Muscle layer of colon (tissue), 2 donors: ENCODE measurements at regions not wholly inside any gene's neighbourhood (a gene's known extent, or its start where the extent isn't known, plus 50 kb on each side); places are given as distances from the start of the nearest gene placed in this dataset.

ENCODE experiments used
- H3K27ac ChIP-seq: one replicate; pipeline ENCODE4 v1.7.0; 2013; ENCODE audit warnings: low read depth, mild to moderate bottlenecking, low read length, moderate library complexity
- H3K27me3 ChIP-seq, 2 donors: one replicate each; pipeline ENCODE4 v1.7.0; 2013; ENCODE audit warnings: low read length in 2 of 2, mild to moderate bottlenecking in 2 of 2; ENCODE audit not compliant: insufficient read depth in 2 of 2, control insufficient read depth in 1 of 2
- H3K36me3 ChIP-seq: one replicate; pipeline ENCODE4 v1.7.0; 2013; ENCODE audit warnings: mild to moderate bottlenecking, low read length; ENCODE audit not compliant: insufficient read depth
- H3K4me1 ChIP-seq: one replicate; pipeline ENCODE4 v1.7.0; 2013; ENCODE audit warnings: mild to moderate bottlenecking, low read length; ENCODE audit not compliant: insufficient read depth
- H3K4me3 ChIP-seq, 2 donors: one replicate each; pipeline ENCODE4 v1.7.0; 2013; ENCODE audit warnings: low read length in 2 of 2, low read depth in 1 of 2, mild to moderate bottlenecking in 1 of 2, moderate library complexity in 1 of 2
- H3K9ac ChIP-seq: one replicate; pipeline ENCODE4 v1.7.0; 2013; ENCODE audit warnings: low read length
- H3K9me3 ChIP-seq: one replicate; pipeline ENCODE4 v1.7.0; 2013; ENCODE audit warnings: mild to moderate bottlenecking, low read length
- donor health status: abdominal sarcoma.
- donor health status: Adenocarcinoma of cecum.

GRCh38 chr14:58882577-58883018 lies 244.8 kb downstream of the DACT1 start:
- no peaks in the 10 kb centered on the region for H3K4me1 ChIP-seq
- H3K27ac ChIP-seq = no peak overlapping the region
- H3K9me3 ChIP-seq = no peaks in the 10 kb centered on the region
- H3K9ac ChIP-seq = no peak overlapping the region
- H3K36me3 ChIP-seq = no peaks in the 10 kb centered on the region
- no peaks in the 10 kb centered on the region for H3K27me3 ChIP-seq
- H3K4me3 ChIP-seq = no peak overlapping the region

DNA sequence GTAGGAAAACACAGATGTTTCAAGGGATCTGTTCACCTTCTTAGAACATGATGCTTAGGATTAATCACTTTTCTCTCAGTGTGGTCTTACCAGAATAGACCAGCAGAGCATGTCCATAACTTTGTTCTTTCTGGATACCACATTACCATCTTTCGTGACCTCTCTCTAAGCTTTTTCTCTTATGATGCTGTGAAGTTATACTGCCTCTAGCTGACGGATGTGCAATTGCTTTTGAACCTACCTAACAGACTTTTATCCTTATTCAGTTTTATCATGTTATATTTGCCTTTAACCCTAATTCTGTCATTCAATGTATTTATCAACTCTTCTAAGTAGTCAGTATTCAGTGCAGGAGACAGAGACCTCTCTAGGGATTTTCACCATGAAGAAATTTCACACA lies 246.7 kb downstream of the DACT1 start:
- H3K27ac ChIP-seq = no peak overlapping the region
- H3K9me3 ChIP-seq = no peaks in the 10 kb centered on the region
- H3K4me3 ChIP-seq = no peak overlapping the region
- no peaks in the 10 kb centered on the region for H3K27me3 ChIP-seq
- no peaks in the 10 kb centered on the region for H3K4me1 ChIP-seq
- no peak overlapping the region for H3K9ac ChIP-seq
- H3K36me3 ChIP-seq = no peaks in the 10 kb centered on the region

DNA sequence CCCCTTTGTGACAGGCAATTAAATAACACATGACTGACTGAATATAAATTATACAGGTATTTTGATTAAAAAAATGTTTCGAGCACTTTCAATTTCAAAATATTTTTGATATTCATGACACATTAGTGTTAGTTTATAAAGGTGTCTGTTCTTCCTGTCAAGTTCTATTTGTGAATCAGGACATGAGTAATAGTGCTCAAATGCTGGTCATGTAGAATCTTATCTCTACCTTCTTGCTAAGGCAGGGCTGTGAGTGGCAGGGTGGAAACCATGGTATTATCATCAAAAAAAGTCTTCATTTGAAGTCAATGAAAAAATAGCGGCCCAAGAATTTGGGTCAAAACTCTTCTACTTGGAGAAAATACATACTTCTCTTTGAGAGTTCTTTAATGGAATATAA lies 250.2 kb downstream of the DACT1 start:
- Histone ChIP-seq H3K9ac (no peak overlapping the region), H3K4me1 (no peaks in the 10 kb centered on the region), H3K4me3 (no peak overlapping the region), H3K27ac (no peak overlapping the region), H3K36me3 (no peaks in the 10 kb centered on the region), H3K27me3 (no peaks in the 10 kb centered on the region), H3K9me3 (no peaks in the 10 kb centered on the region)

- Histone ChIP-seq H3K9ac (no peak overlapping the region), H3K9me3 (no peaks in the 10 kb centered on the region), H3K4me1 (no peaks in the 10 kb centered on the region), H3K4me3 (no peak overlapping the region), H3K27ac (no peak overlapping the region), H3K36me3 (no peaks in the 10 kb centered on the region), H3K27me3 (no peaks in the 10 kb centered on the region)
These were observed 261.0 kb downstream of the DACT1 start for GRCh38 chr14:58898655-58899316.

DNA sequence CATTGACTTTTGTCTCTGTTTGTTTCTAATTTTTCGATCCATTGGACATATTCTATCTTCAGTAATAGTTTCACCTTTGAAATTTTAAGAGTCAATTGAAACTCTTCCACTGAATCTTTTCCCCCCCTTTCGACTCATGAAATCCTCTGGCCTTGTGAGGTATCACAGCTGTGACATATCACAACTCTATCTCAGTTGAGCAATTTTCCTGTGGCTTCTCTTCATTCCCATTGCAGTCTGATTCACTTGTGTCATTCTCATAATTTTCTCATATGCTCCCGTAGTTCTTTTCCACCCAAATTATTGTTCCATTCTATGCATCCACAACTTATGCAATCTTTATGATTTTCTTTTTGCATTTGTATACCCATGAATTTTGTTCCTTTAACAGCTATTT lies 261.6 kb downstream of the DACT1 start:
- Histone ChIP-seq H3K4me3 (no peak overlapping the region), H3K9me3 (no peaks in the 10 kb centered on the region), H3K4me1 (no peaks in the 10 kb centered on the region), H3K36me3 (no peaks in the 10 kb centered on the region), H3K27me3 (no peaks in the 10 kb centered on the region), H3K9ac (no peak overlapping the region), H3K27ac (no peak overlapping the region)

GRCh38 chr14:58901826-58902225 lies 264.1 kb downstream of the DACT1 start:
- Histone ChIP-seq H3K9me3 (no peaks in the 10 kb centered on the region), H3K4me1 (no peaks in the 10 kb centered on the region), H3K27ac (no peak overlapping the region), H3K27me3 (no peaks in the 10 kb centered on the region), H3K36me3 (no peaks in the 10 kb centered on the region), H3K4me3 (no peak overlapping the region), H3K9ac (no peak overlapping the region)

DNA sequence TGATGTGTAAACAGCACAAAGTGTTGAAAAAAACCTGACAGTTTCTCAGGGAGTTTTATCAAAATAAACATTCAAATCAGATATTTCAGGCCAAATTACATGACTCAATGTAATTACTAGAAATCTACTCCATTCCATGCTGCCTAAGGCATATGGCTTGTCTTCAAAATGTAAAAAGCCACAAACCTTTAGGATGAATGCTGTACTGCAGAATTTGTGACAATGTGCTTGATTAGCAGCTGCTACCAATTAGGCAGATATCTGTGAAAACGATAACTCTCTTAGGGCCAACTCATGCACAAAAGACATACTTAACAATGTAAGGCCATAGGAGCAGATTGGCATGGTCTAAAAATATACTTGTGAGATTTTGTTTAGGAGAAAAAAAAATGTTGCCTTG lies 267.0 kb downstream of the DACT1 start:
- H3K9me3 ChIP-seq = no peaks in the 10 kb centered on the region
- no peaks in the 10 kb centered on the region for H3K4me1 ChIP-seq
- no peaks in the 10 kb centered on the region for H3K36me3 ChIP-seq
- no peaks in the 10 kb centered on the region for H3K27me3 ChIP-seq
- H3K27ac ChIP-seq = no peak overlapping the region
- H3K9ac ChIP-seq = no peak overlapping the region
- H3K4me3 ChIP-seq = no peak overlapping the region

GRCh38 chr14:58907803-58908202 lies 270.0 kb downstream of the DACT1 start:
- H3K4me1 ChIP-seq = no peaks in the 10 kb centered on the region
- H3K36me3 ChIP-seq = no peaks in the 10 kb centered on the region

GRCh38 chr14:58912287-58912686 lies 274.5 kb downstream of the DACT1 start:
- H3K9me3 ChIP-seq = no peaks in the 10 kb centered on the region

More at GRCh38 chr14:58907803-58908202, 270.0 kb downstream of the DACT1 start:
- Histone ChIP-seq H3K27ac (no peak overlapping the region), H3K4me3 (no peak overlapping the region), H3K27me3 (no peaks in the 10 kb centered on the region), H3K9me3 (no peaks in the 10 kb centered on the region), H3K9ac (no peak overlapping the region)

DNA sequence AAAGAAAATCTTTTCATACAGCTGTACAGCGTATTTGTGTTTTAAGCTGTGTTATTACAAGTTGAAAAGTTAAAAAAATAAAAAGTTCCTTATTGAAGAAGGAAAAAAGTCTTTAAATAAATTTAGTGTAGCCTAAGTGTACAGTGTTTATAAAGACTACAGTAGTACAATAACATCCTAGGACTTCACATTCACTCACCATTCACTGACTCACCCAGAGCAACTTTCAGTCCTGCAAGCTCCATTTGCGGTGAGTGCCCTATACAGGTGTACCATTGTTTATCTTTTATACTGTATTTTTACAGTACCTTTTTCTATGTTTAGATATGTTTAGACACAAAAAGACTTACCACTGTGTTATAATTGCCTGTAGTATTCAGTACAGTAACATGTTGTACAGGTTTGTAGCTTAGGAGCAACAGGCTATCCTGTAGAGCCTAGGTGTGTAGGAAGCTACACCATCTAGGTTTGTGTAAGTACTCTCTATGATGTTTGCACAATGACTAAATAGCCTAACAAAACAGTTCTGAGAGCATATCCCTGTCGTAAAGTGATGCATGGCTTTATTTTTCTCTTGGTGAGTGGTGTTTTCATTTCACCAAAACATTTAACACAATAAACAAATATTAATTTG lies 275.2 kb downstream of the DACT1 start:
- H3K4me1 ChIP-seq = no peaks in the 10 kb centered on the region
- H3K27me3 ChIP-seq = no peaks in the 10 kb centered on the region
- H3K9ac ChIP-seq = no peak overlapping the region
- no peaks in the 10 kb centered on the region for H3K36me3 ChIP-seq
- H3K9me3 ChIP-seq = no peaks in the 10 kb centered on the region
- H3K4me3 ChIP-seq = no peak overlapping the region
- no peak overlapping the region for H3K27ac ChIP-seq

More at GRCh38 chr14:58912287-58912686, 274.5 kb downstream of the DACT1 start:
- H3K4me3 ChIP-seq = no peak overlapping the region
- no peaks in the 10 kb centered on the region for H3K4me1 ChIP-seq
- H3K27me3 ChIP-seq = no peaks in the 10 kb centered on the region
- no peak overlapping the region for H3K27ac ChIP-seq
- H3K9ac ChIP-seq = no peak overlapping the region
- no peaks in the 10 kb centered on the region for H3K36me3 ChIP-seq

DNA sequence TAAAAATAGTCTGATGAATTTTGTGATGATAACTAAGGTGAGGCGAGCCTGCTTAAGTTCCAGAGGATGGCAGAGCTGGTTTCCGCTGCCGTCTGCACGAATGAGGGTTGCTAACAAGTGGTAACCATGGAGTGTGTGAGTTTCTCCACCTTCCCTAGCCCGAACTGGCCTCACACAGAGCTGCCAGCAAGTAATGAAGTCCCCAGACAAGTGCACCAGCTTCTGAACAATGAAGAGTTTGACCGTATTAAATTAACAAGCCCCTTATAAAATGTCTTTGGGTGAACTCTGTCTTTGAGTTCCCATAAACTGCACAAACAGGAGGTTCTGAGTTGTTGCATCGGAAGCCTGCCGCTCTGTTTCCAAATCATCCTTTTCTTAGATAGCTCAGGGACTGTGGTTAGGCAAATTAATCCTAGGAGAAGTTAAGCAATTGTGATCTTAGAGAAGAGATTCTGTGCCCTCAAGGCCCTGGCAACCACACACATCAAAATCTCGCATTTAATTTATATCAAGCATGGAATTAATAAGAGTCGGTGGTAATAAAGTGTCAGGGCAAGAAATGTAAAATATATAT lies 274.1 kb upstream of the DAAM1 start:
- no peaks in the 10 kb centered on the region for H3K4me1 ChIP-seq
- H3K4me3 ChIP-seq = no peak overlapping the region
- H3K27ac ChIP-seq = no peak overlapping the region
- H3K27me3 ChIP-seq = no peaks in the 10 kb centered on the region
- H3K9ac ChIP-seq = no peak overlapping the region
- no peaks in the 10 kb centered on the region for H3K36me3 ChIP-seq
- H3K9me3 ChIP-seq = no peaks in the 10 kb centered on the region

DNA sequence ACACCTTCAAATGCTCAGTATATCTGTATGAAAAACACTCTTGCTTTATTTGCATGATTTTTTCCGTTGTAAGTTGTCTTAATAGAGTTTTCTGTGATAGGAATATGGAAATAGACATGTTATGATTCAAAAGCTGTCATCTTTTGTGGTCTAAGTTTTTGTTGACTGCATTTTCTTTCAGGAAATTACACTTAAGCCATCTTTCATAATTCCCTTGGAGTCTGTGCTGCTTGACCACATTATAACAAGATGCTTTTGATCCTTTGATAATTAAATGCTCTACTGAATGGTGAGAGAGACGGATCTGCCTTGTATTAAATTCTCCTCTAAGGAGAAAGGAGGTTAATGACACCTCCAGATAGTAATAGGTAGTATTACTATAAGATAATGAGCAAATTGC lies 272.8 kb upstream of the DAAM1 start:
- Histone ChIP-seq H3K27me3 (no peaks in the 10 kb centered on the region), H3K4me1 (no peaks in the 10 kb centered on the region), H3K36me3 (no peaks in the 10 kb centered on the region)

More for the DNA sequence above, 272.8 kb upstream of the DAAM1 start:
- H3K9me3 ChIP-seq = no peaks in the 10 kb centered on the region
- H3K4me3 ChIP-seq = no peak overlapping the region
- H3K9ac ChIP-seq = no peak overlapping the region
- no peak overlapping the region for H3K27ac ChIP-seq
